Nephron (organoid): ENCODE measurements at regions not wholly inside any gene's neighbourhood (a gene's known extent, or its start where the extent isn't known, plus 50 kb on each side); places are given as distances from the start of the nearest gene placed in this dataset.
A peak's percentile ranks its signal among the peaks of the same experiment; 100 is the strongest.

Source experiments
- H3K27ac Mint-ChIP-seq, 3 experiments: 2 replicates each; pipeline ENCODE4 v1.8.0; 2020; ENCODE audit warnings: mixed read lengths in 3 of 3, mild to moderate bottlenecking in 2 of 3, moderate library complexity in 1 of 3
- H3K27me3 Mint-ChIP-seq: 2 replicates; pipeline ENCODE4 v1.8.0; 2021; ENCODE audit warnings: low read depth, mild to moderate bottlenecking, moderate library complexity, mixed read lengths
- H3K36me3 Mint-ChIP-seq: 2 replicates; pipeline ENCODE4 v1.8.0; 2020; ENCODE audit warnings: low read depth, mixed read lengths
- H3K4me1 Mint-ChIP-seq: 2 replicates; pipeline ENCODE4 v1.8.0; 2020; ENCODE audit warnings: mixed read lengths
- H3K4me3 Mint-ChIP-seq, 3 experiments: 2 replicates each; pipeline ENCODE4 v1.8.0; 2020; ENCODE audit warnings: mild to moderate bottlenecking in 3 of 3, mixed read lengths in 3 of 3, moderate library complexity in 2 of 3
- H3K9me3 Mint-ChIP-seq: 2 replicates; pipeline ENCODE4 v1.8.0; 2020; ENCODE audit warnings: mixed read lengths
- TF ChIP-seq, protein P1 (sequence below), 3 experiments: fragments of 200-600 bp; sonication (generic); IDR thresholded peaks; one replicate each; pipeline ENCODE4 v1.5.0; 2021; ENCODE audit warnings: antibody characterized with exemption in 3 of 3; ENCODE audit not compliant: unreplicated experiment in 3 of 3

GRCh38 chr2:212766921-212767320 lies 228.3 kb upstream of the ERBB4 start:
- Mint-ChIP-seq H3K27ac (peak overlapping the region in 2 of 3 experiments; percentile 5 to 35), H3K4me3 (no peak overlapping the region), H3K27me3 (no peaks in the 10 kb centered on the region), H3K36me3 (no peaks in the 10 kb centered on the region), H3K9me3 (no peaks in the 10 kb centered on the region), H3K4me1 (peaks cover 7% of the 10 kb centered on the region)
- TF ChIP-seq, protein P1, sequence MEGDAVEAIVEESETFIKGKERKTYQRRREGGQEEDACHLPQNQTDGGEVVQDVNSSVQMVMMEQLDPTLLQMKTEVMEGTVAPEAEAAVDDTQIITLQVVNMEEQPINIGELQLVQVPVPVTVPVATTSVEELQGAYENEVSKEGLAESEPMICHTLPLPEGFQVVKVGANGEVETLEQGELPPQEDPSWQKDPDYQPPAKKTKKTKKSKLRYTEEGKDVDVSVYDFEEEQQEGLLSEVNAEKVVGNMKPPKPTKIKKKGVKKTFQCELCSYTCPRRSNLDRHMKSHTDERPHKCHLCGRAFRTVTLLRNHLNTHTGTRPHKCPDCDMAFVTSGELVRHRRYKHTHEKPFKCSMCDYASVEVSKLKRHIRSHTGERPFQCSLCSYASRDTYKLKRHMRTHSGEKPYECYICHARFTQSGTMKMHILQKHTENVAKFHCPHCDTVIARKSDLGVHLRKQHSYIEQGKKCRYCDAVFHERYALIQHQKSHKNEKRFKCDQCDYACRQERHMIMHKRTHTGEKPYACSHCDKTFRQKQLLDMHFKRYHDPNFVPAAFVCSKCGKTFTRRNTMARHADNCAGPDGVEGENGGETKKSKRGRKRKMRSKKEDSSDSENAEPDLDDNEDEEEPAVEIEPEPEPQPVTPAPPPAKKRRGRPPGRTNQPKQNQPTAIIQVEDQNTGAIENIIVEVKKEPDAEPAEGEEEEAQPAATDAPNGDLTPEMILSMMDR (IDR thresholded peaks at IDR 0.05; ENCODE audit: unreplicated experiment in 3 of 3), result no peak

- peaks cover 37% of the 10 kb centered on the region for H3K9me3 Mint-ChIP-seq
- no peaks in the 10 kb centered on the region for H3K4me1 Mint-ChIP-seq
- TF ChIP-seq, protein P1 (IDR thresholded peaks at IDR 0.05; ENCODE audit: unreplicated experiment in 3 of 3), result no peak
- H3K4me3 Mint-ChIP-seq, result no peak overlapping the region
- no peak overlapping the region for H3K27ac Mint-ChIP-seq
- H3K36me3 Mint-ChIP-seq, result no peaks in the 10 kb centered on the region
- H3K27me3 Mint-ChIP-seq, result peaks cover 4% of the 10 kb centered on the region
Observed at GRCh38 chr2:212752730-212753351, 214.2 kb upstream of the ERBB4 start.

DNA sequence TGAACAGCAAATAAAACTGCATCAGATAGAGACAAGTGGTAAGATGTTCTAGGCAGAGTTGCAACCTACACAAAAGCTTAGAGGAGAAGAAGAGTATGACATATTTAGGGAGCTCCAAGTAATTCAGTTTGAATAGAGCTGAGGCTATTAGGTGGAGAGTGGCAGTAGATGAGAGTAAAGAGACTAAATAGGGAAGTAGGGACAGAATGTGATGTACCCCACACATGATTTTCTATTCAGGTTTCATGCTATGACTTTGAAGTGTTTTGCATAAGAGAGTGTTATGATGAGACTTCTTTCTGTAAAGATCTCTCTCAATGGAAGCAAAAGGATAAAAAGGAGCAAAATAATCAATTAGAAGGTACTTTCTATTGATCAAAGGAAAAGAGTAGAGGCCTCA lies 206.8 kb upstream of the ERBB4 start:
- no peaks in the 10 kb centered on the region for H3K36me3 Mint-ChIP-seq
- no peak overlapping the region for H3K4me3 Mint-ChIP-seq
- no peaks in the 10 kb centered on the region for H3K27me3 Mint-ChIP-seq
- TF ChIP-seq, protein P1 (IDR thresholded peaks at IDR 0.05; ENCODE audit: unreplicated experiment in 3 of 3), result no peak
- no peak overlapping the region for H3K27ac Mint-ChIP-seq
- no peaks in the 10 kb centered on the region for H3K4me1 Mint-ChIP-seq
- H3K9me3 Mint-ChIP-seq, result peaks cover 2% of the 10 kb centered on the region

GRCh38 chr2:212737392-212738172 lies 199.0 kb upstream of the ERBB4 start:
- no peaks in the 10 kb centered on the region for H3K9me3 Mint-ChIP-seq
- no peak overlapping the region for H3K4me3 Mint-ChIP-seq
- no peaks in the 10 kb centered on the region for H3K27me3 Mint-ChIP-seq
- TF ChIP-seq, protein P1 (IDR thresholded peaks at IDR 0.05; ENCODE audit: unreplicated experiment in 3 of 3), result no peak
- H3K27ac Mint-ChIP-seq, result no peak overlapping the region
- no peaks in the 10 kb centered on the region for H3K4me1 Mint-ChIP-seq
- no peaks in the 10 kb centered on the region for H3K36me3 Mint-ChIP-seq

GRCh38 chr2:212736385-212736726 lies 197.8 kb upstream of the ERBB4 start:
- no peaks in the 10 kb centered on the region for H3K27me3 Mint-ChIP-seq
- no peaks in the 10 kb centered on the region for H3K9me3 Mint-ChIP-seq
- H3K27ac Mint-ChIP-seq, result no peak overlapping the region
- TF ChIP-seq, protein P1 (IDR thresholded peaks at IDR 0.05; ENCODE audit: unreplicated experiment in 3 of 3), result no peak
- no peaks in the 10 kb centered on the region for H3K4me1 Mint-ChIP-seq
- H3K36me3 Mint-ChIP-seq, result no peaks in the 10 kb centered on the region
- no peak overlapping the region for H3K4me3 Mint-ChIP-seq

GRCh38 chr2:212733273-212733672 lies 194.7 kb upstream of the ERBB4 start:
- Mint-ChIP-seq H3K27ac (no peak overlapping the region), H3K27me3 (no peaks in the 10 kb centered on the region), H3K4me1 (no peaks in the 10 kb centered on the region), H3K9me3 (no peaks in the 10 kb centered on the region), H3K36me3 (no peaks in the 10 kb centered on the region), H3K4me3 (no peak overlapping the region)
- TF ChIP-seq, protein P1 (IDR thresholded peaks at IDR 0.05; ENCODE audit: unreplicated experiment in 3 of 3), result no peak
